GM13977 (cell line): ENCODE measurements at regions not wholly inside any gene's neighbourhood (a gene's known extent, or its start where the extent isn't known, plus 50 kb on each side); places are given as distances from the start of the nearest gene placed in this dataset.
"Not testable (repeated sequence)": the region's sequence is repeated elsewhere in the genome, so short reads cannot be mapped to it uniquely, and the experiment has no call there.

Experiments used
- DNase-seq: peaks from one replicate; pipeline ENCODE4 v3.0.0; 2012; ENCODE audit warnings: low spot score
- in situ Hi-C: fragments of 300-500 bp; cut with MboI; formaldehyde crosslinking; loops from one replicate; pipeline ENCODE4 v1.12.0; 2022; ENCODE audit warnings: low sequenced_read_pairs, low pct_unique_long_range_greater_than_20kb, mixed read lengths, inconsistent platforms; ENCODE audit not compliant: unreplicated experiment
- TF ChIP-seq, protein P1 (sequence below): IDR thresholded peaks from 2 replicates; pipeline ENCODE4 v1.5.1; 2012; ENCODE audit warnings: mild to moderate bottlenecking, control low read depth; ENCODE audit not compliant: insufficient read depth; ENCODE audit errors: extremely low read depth, missing control alignments

DNA sequence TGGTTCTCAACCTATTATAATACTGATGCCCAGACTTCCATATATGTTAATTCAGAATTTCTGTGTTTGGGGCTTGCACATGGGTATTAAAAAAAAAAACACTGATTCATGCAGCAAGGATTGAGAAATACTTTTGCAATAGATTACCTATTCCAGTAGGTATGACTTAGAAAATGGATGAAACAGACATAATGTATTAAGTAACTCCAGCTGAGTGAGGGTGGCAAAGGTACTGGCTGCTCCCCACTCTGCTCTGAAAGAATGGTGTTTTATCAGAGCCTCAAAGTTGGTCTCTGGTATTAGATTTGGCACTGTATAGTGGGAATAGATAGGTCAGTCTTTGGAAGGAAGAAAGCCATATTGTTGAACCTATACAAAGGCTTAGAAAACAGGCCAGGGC, 234.3 kb upstream of the FOLH1 start:
- in situ Hi-C loops, result no loop called here
- TF ChIP-seq, protein P1, sequence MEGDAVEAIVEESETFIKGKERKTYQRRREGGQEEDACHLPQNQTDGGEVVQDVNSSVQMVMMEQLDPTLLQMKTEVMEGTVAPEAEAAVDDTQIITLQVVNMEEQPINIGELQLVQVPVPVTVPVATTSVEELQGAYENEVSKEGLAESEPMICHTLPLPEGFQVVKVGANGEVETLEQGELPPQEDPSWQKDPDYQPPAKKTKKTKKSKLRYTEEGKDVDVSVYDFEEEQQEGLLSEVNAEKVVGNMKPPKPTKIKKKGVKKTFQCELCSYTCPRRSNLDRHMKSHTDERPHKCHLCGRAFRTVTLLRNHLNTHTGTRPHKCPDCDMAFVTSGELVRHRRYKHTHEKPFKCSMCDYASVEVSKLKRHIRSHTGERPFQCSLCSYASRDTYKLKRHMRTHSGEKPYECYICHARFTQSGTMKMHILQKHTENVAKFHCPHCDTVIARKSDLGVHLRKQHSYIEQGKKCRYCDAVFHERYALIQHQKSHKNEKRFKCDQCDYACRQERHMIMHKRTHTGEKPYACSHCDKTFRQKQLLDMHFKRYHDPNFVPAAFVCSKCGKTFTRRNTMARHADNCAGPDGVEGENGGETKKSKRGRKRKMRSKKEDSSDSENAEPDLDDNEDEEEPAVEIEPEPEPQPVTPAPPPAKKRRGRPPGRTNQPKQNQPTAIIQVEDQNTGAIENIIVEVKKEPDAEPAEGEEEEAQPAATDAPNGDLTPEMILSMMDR, result no peak
- no peak for DNase-seq

DNA sequence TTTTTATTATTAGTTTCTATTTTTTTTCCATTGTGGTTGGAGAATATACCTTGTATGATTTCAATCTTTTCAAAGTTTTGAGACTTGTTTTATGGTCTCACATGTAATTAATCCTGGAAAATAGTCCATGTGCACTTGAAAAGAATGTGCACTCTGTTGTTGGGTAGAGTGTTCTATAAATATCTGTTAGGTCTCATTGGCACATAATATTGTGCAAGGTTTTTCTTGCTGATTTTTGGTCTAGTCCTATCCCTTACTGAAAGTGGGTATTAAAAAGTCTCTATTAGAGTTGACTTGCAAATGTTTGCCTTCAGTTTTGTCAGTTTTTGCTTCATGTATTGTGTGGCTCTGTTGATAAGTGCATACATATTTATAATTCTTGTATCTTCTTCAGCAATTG, 231.5 kb upstream of the FOLH1 start:
- DNase-seq, in situ Hi-C loops: not testable (repeated sequence)

GRCh38 chr11:49434308-49434707, 225.9 kb upstream of the FOLH1 start:
- DNase-seq, in situ Hi-C loops: not testable (repeated sequence)

DNA sequence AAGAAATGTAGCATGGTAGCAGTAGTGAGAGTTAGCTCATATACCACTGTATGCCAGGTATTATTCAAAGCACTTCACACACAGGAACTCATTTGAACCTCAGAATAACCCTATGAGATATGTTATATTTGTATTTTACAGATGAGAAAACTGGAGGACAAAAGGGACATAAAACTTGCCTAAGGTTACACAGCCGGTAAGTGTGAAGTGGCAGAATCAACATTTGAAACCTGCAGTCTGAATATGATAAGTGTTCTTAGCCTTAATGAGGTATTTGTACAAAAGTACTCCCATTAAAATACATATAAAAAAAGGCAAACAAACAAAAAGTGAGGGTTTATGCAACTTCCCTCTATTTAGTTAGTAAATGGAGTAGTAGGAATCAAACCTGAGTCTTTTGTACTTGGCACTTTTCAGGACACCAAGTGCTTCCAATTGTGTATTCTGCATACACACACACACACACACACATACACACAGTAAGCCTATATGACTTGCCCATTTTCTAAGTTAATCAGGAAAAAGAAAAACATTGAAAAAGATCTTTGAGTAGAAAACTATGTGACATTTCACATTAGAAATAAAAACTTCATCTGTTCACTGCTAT, 223.9 kb upstream of the FOLH1 start:
- no peak for DNase-seq
- in situ Hi-C loops, result no loop called here
- TF ChIP-seq, protein P1, result no peak

DNA sequence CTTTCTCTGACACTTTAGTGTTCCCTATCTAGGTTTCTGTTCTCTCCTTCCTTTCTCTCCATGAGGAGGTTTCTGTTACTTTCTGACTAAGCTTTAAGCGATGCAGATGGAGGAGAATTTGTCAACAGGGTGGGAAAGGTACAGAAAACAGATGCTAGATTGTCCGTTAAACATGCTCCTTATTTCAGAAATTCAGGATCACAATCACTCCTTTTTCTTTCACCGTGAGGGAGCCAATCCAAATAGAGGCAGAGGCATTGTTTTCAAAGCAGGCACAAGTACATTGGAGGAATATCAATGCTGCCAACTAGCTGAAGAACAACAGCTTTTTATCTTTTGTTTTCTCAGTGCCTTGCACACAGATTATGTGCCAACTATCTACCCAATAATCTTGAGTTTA, 215.7 kb upstream of the FOLH1 start:
- in situ Hi-C loops, result no loop called here
- TF ChIP-seq, protein P1, result no peak
- no peak for DNase-seq

DNA sequence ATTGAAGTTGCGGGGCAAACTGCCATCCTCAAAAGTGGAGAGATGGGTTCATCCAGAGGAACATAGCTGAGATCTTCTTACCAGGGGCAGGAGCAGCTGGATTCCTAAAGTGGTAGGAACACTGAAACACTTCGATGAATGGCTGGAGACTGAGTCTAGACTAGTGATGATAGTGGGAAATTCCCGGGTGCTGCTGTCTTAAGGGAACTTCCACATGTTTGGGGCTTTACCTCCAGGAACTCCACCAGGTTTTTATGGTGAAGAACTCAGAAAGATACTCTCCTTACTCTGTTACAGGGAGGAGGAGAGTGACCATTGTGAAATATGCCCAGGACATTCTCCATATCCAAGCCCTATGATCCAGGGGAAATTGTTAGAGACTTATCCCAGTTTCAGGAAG, 210.5 kb upstream of the FOLH1 start:
- DNase-seq, in situ Hi-C loops: not testable (repeated sequence)

GRCh38 chr11:49405743-49406142, 197.3 kb upstream of the FOLH1 start:
- in situ Hi-C loops, result no loop called here
- TF ChIP-seq, protein P1, result no peak
- no peak for DNase-seq

- DNase-seq, in situ Hi-C loops: not testable (repeated sequence)
Observed at GRCh38 chr11:49395789-49396188, 187.4 kb upstream of the FOLH1 start.

DNA sequence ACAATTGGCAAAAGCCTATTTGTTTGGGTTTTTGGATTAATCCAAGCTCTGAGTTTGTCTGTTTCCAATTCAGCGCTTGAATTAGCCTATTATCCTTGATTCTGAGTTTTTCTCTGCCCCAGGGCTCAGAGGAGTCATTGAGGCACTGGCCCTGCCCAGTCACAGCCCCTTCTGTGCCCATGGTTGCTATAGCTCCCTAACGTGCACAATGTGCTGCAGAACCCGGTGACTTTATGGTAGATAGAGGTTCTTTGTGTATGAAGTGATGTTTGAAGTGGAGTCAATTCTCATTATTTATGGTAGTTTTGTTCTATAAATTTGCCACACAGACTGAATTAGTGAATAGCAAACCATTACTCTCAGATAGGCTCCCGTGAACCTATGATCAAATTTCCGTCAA, 182.0 kb upstream of the FOLH1 start:
- in situ Hi-C loops, DNase-seq: not testable (repeated sequence)

DNA sequence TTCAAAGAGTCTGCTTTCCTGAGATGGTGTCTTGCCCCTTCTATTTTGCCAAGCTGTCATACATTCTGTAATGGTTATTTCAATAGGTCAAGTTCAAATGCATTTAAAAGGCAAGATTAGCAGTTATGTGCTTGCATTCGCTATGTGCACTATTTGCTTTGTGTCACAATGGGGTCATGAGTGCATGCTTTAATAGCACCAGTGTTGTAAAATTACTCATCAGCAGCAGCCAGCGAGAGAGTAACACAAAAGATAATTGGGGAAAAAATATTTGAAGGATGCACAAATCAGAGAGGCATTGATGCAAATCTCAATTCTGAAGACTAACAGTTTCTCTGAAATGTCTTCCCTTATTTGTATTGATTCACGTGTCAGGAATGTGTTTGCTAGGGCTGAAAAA, 180.7 kb upstream of the FOLH1 start:
- DNase-seq, in situ Hi-C loops: not testable (repeated sequence)

- in situ Hi-C loops, DNase-seq: not testable (repeated sequence)
Observed at GRCh38 chr11:49384371-49384770, 176.0 kb upstream of the FOLH1 start.
